HEK293 (cell line): ENCODE measurements at regions not wholly inside any gene's neighbourhood (a gene's known extent, or its start where the extent isn't known, plus 50 kb on each side); places are given as distances from the start of the nearest gene placed in this dataset.

Source experiments
- CTCF ChIA-PET: fragments of 350-600 bp; formaldehyde crosslinking; extraction: SDS; loops from one replicate; lab custom pipeline; 2021; ENCODE audit warnings: antibody characterized with exemption; lab: Yijun Ruan, JAX
- POLR2A ChIA-PET: fragments of 300-600 bp; formaldehyde crosslinking; extraction: SDS; loops from one replicate; lab custom pipeline; 2020; ENCODE audit warnings: antibody characterized with exemption, inconsistent platforms; lab: Yijun Ruan, JAX
- H3K27ac ChIP-seq: fragments of 200-500 bp; sonication (Bioruptor generic); 2 replicates; pipeline ENCODE4 v1.5.1; 2014; ENCODE audit warnings: low read depth, low read length, control low read depth, inconsistent platforms; ENCODE audit errors: extremely low read depth
- H3K36me3 ChIP-seq, 2 experiments: fragments of 200-500 bp in 1 of 2; sonication (Bioruptor generic) in 1 of 2; 1 replicate in 1 of 2; 2 replicates in 1 of 2; pipeline ENCODE4 v1.5.1; 2014 to 2017; ENCODE audit warnings: inconsistent platforms in 2 of 2, low read length in 2 of 2; ENCODE audit not compliant: control insufficient read depth in 2 of 2, insufficient read depth in 1 of 2
- H3K4me1 ChIP-seq: fragments of 200-500 bp; sonication (Bioruptor generic); 2 replicates; pipeline ENCODE4 v1.5.1; 2014; ENCODE audit warnings: mild to moderate bottlenecking, low read length, inconsistent platforms; ENCODE audit not compliant: control insufficient read depth, insufficient read depth
- H3K4me3 ChIP-seq: 2 replicates; pipeline ENCODE4 v1.5.1; 2011; ENCODE audit warnings: low read depth, mild to moderate bottlenecking, control low read depth, low read length, moderate library complexity
- H3K9me3 ChIP-seq: fragments of 200-500 bp; sonication (Bioruptor generic); 2 replicates; pipeline ENCODE4 v1.5.1; 2014; ENCODE audit warnings: low read depth, low read length, inconsistent platforms; ENCODE audit not compliant: control insufficient read depth, insufficient read depth
- FEZF1 ChIP-seq: fragments of 450-650 bp; formaldehyde crosslinking; IDR thresholded peaks from 2 replicates; pipeline ENCODE4 v1.5.1; 2016; ENCODE audit warnings: missing biosample characterization, missing genetic modification characterization
- KLF1 ChIP-seq: fragments of 450-650 bp; formaldehyde crosslinking; IDR thresholded peaks from 2 replicates; pipeline ENCODE4 v1.5.1; 2016; ENCODE audit warnings: missing biosample characterization, missing genetic modification characterization
- TCF7L2 ChIP-seq: IDR thresholded peaks from 2 replicates; pipeline ENCODE4 v1.6.1; 2011; ENCODE audit warnings: low read depth, mild to moderate bottlenecking, inconsistent platforms, low read length, moderate library complexity, borderline replicate concordance
- WT1 ChIP-seq: fragments of 450-650 bp; formaldehyde crosslinking; IDR thresholded peaks from 2 replicates; pipeline ENCODE4 v1.5.1; 2016; ENCODE audit warnings: missing biosample characterization, missing genetic modification characterization
- ZBTB20 ChIP-seq: fragments of 450-650 bp; formaldehyde crosslinking; IDR thresholded peaks from 2 replicates; pipeline ENCODE4 v1.5.1; 2016; ENCODE audit warnings: missing biosample characterization, missing genetic modification characterization
- ZFHX2 ChIP-seq: fragments of 450-650 bp; formaldehyde crosslinking; conservative IDR thresholded peaks from 2 replicates; pipeline ENCODE4 v1.5.1; 2016; ENCODE audit warnings: missing biosample characterization, missing genetic modification characterization
- ZNF133 ChIP-seq: fragments of 450-650 bp; formaldehyde crosslinking; IDR thresholded peaks from 2 replicates; pipeline ENCODE4 v1.5.1; 2016; ENCODE audit warnings: missing biosample characterization, missing genetic modification characterization
- ZNF146 ChIP-seq: fragments of 450-650 bp; formaldehyde crosslinking; IDR thresholded peaks from 2 replicates; pipeline ENCODE4 v1.5.1; 2016; ENCODE audit warnings: missing biosample characterization, missing genetic modification characterization
- ZNF184 ChIP-seq: fragments of 450-650 bp; IDR thresholded peaks from 2 replicates; pipeline ENCODE4 v1.5.1; 2018; ENCODE audit warnings: missing biosample characterization, mild to moderate bottlenecking, missing genetic modification characterization
- ZNF214 ChIP-seq: fragments of 450-650 bp; formaldehyde crosslinking; IDR thresholded peaks from 2 replicates; pipeline ENCODE4 v1.5.1; 2017; ENCODE audit warnings: missing biosample characterization, mild to moderate bottlenecking, missing genetic modification characterization, borderline replicate concordance
- ZNF23 ChIP-seq: fragments of 450-650 bp; formaldehyde crosslinking; IDR thresholded peaks from 2 replicates; pipeline ENCODE4 v1.5.1; 2016; ENCODE audit warnings: missing biosample characterization, missing genetic modification characterization, borderline replicate concordance
- ZNF292 ChIP-seq: fragments of 450-650 bp; formaldehyde crosslinking; IDR thresholded peaks from 2 replicates; pipeline ENCODE4 v1.5.1; 2016; ENCODE audit warnings: low read depth, missing biosample characterization, missing genetic modification characterization, borderline replicate concordance
- ZNF311 ChIP-seq: fragments of 450-650 bp; formaldehyde crosslinking; IDR thresholded peaks from 2 replicates; pipeline ENCODE4 v1.5.1; 2017; ENCODE audit warnings: missing biosample characterization, missing genetic modification characterization, borderline replicate concordance
- ZNF521 ChIP-seq: fragments of 450-650 bp; formaldehyde crosslinking; IDR thresholded peaks from 2 replicates; pipeline ENCODE4 v1.5.1; 2017; ENCODE audit warnings: missing biosample characterization, mild to moderate bottlenecking, missing genetic modification characterization
- ZNF530 ChIP-seq: fragments of 450-650 bp; formaldehyde crosslinking; IDR thresholded peaks from 2 replicates; pipeline ENCODE4 v1.5.1; 2016; ENCODE audit warnings: low read depth, missing biosample characterization, missing genetic modification characterization
- ZNF560 ChIP-seq: fragments of 450-650 bp; formaldehyde crosslinking; IDR thresholded peaks from 2 replicates; pipeline ENCODE4 v1.5.1; 2017; ENCODE audit warnings: missing biosample characterization, missing genetic modification characterization, borderline replicate concordance
- ZNF561 ChIP-seq: fragments of 450-650 bp; IDR thresholded peaks from 2 replicates; pipeline ENCODE4 v1.5.1; 2018; ENCODE audit warnings: missing biosample characterization, missing genetic modification characterization, borderline replicate concordance
- ZNF768 ChIP-seq: fragments of 450-650 bp; formaldehyde crosslinking; IDR thresholded peaks from 2 replicates; pipeline ENCODE4 v1.5.1; 2018; ENCODE audit warnings: missing biosample characterization, mild to moderate bottlenecking, missing genetic modification characterization
- ZNF830 ChIP-seq: fragments of 450-650 bp; IDR thresholded peaks from 2 replicates; pipeline ENCODE4 v1.5.0; 2018; ENCODE audit warnings: missing biosample characterization, missing genetic modification characterization, low read depth, mild to moderate bottlenecking, moderate library complexity
- TF ChIP-seq, protein P1 (sequence below): fragments of 450-650 bp; formaldehyde crosslinking; IDR thresholded peaks from 2 replicates; pipeline ENCODE4 v1.5.1; 2016; ENCODE audit warnings: missing biosample characterization, missing genetic modification characterization
- TF ChIP-seq, protein P2 (sequence below): fragments of 450-650 bp; formaldehyde crosslinking; IDR thresholded peaks from 2 replicates; pipeline ENCODE4 v1.5.1; 2016; ENCODE audit warnings: missing biosample characterization, missing genetic modification characterization

DNA sequence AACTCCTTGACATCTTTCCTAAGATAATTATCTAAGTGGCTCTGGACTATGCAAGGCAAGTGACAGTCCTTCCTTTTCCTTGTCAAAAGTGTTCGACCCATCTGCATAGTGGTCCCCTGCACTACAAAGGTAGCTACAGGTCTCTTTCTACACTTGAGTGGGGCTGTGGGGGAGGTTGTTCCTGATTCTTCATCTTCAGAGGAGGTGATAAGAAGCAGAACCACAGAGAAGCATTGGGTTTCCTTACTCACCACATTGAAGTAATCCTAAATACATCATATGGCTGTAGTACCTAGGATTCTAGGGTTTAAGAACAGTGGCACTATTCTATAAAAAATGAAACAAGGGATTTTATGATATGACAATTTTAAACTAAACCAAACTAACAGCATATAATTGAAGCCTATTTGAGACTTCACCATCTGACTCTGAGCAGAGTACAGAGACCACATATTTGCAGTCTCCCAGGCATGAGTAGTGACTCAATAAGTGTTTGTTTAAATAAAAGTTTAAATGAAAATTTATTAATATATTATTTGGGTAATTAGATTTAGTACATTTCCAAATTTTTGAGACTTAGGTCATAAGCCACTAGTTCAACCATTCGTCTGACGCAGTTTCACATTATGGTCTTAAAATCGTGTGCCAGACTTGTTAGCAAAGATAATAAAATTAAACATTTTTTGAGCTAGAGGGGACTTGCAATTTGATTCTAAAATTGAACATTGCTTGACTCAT, 54.9 kb upstream of the NEK7 start:
- ChIA-PET CTCF (interaction anchor here (0.6 to 1.4 kb wide), 2 partner anchors 13 to 260 kb away, joined by 5 to 7 read pairs; no protein-coding TSS in a partner anchor), POLR2A (no interaction called here)
- no peaks in the 10 kb centered on the region for H3K36me3 ChIP-seq

DNA sequence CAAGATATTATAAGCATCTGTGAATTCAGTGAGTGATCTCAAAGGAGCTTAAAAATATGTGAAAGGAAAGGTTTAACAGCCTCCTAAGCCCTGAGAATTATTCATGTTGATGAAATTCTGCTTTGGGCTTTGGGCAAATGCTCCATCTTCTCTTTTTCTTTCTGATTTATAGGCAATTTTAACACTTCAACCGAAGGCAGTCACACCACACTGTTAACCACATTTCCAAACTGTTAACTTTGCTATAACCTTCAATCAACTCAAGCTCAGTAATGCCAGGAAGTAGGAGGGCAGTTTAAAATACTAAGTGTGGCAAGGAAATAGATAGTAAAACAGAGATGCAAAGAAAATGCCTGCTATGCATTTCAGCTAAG, 54.4 kb upstream of the NEK7 start:
- no peak overlapping the region for H3K27ac ChIP-seq
- H3K4me1 ChIP-seq = no peaks in the 10 kb centered on the region
- POLR2A ChIA-PET = no interaction called here
- TF ChIP-seq, protein P1, sequence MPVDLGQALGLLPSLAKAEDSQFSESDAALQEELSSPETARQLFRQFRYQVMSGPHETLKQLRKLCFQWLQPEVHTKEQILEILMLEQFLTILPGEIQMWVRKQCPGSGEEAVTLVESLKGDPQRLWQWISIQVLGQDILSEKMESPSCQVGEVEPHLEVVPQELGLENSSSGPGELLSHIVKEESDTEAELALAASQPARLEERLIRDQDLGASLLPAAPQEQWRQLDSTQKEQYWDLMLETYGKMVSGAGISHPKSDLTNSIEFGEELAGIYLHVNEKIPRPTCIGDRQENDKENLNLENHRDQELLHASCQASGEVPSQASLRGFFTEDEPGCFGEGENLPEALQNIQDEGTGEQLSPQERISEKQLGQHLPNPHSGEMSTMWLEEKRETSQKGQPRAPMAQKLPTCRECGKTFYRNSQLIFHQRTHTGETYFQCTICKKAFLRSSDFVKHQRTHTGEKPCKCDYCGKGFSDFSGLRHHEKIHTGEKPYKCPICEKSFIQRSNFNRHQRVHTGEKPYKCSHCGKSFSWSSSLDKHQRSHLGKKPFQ (tag by site-specific recombination) = no peak
- TF ChIP-seq ZBTB20 (tag by site-specific recombination) (no peak), FEZF1 (tag by site-specific recombination) (no peak), ZNF133 (no peak), ZFHX2 (tag by site-specific recombination) (no peak), ZNF768 (no peak), ZNF530 (no peak), ZNF23 (tag by site-specific recombination) (no peak), ZNF521 (tag by site-specific recombination) (no peak)
- no peak overlapping the region for H3K4me3 ChIP-seq
- no peaks in the 10 kb centered on the region for H3K36me3 ChIP-seq
- CTCF ChIA-PET = interaction anchor here (0.6 to 1.4 kb wide), 2 partner anchors 14 to 261 kb away, joined by 5 to 7 read pairs; no protein-coding TSS in a partner anchor
- no peaks in the 10 kb centered on the region for H3K9me3 ChIP-seq

More for the DNA sequence above, 54.9 kb upstream of the NEK7 start:
- H3K4me1 ChIP-seq = no peaks in the 10 kb centered on the region
- TF ChIP-seq, protein P2, sequence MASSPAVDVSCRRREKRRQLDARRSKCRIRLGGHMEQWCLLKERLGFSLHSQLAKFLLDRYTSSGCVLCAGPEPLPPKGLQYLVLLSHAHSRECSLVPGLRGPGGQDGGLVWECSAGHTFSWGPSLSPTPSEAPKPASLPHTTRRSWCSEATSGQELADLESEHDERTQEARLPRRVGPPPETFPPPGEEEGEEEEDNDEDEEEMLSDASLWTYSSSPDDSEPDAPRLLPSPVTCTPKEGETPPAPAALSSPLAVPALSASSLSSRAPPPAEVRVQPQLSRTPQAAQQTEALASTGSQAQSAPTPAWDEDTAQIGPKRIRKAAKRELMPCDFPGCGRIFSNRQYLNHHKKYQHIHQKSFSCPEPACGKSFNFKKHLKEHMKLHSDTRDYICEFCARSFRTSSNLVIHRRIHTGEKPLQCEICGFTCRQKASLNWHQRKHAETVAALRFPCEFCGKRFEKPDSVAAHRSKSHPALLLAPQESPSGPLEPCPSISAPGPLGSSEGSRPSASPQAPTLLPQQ (tag by site-specific recombination) = no peak
- no peak for TF ChIP-seq ZNF214
- no peak for TF ChIP-seq ZNF292 (tag by site-specific recombination)
- TF ChIP-seq KLF1 (tag by site-specific recombination) = no peak
- no peak for TF ChIP-seq TCF7L2
- no peak for TF ChIP-seq ZNF560 (tag by site-specific recombination)
- TF ChIP-seq ZNF146 (tag by site-specific recombination) = no peak
- TF ChIP-seq ZNF184 = no peak
- TF ChIP-seq ZNF561 (tag by site-specific recombination) = no peak
- TF ChIP-seq ZNF830 (tag by site-specific recombination) = no peak
- no peak for TF ChIP-seq WT1 (tag by site-specific recombination)
- TF ChIP-seq ZNF311 (tag by site-specific recombination) = no peak
- H3K9me3 ChIP-seq = no peaks in the 10 kb centered on the region
- no peak overlapping the region for H3K4me3 ChIP-seq
- H3K27ac ChIP-seq = no peak overlapping the region
